Spinal cord (tissue), 9 donors: ENCODE measurements at regions not wholly inside any gene's neighbourhood (a gene's known extent, or its start where the extent isn't known, plus 50 kb on each side); places are given as distances from the start of the nearest gene placed in this dataset.

Experiments
- DNase-seq, 6 donors: peaks; one replicate each; pipeline versions ENCODE4 v3.0.0 to v3.0.0-alpha.2; 2013 to 2015; ENCODE audit warnings: low spot score in 6 of 6, low read depth in 4 of 6
- H3K27ac ChIP-seq: one replicate; pipeline ENCODE4 v1.5.1; 2013; ENCODE audit warnings: low read depth, low read length, control low read depth
- H3K27me3 ChIP-seq: one replicate; pipeline ENCODE4 v1.6.1; 2013; ENCODE audit warnings: low read length; ENCODE audit not compliant: control insufficient read depth, insufficient read depth
- H3K36me3 ChIP-seq: one replicate; pipeline ENCODE4 v1.6.1; 2013; ENCODE audit warnings: low read length; ENCODE audit not compliant: control insufficient read depth, insufficient read depth
- H3K4me1 ChIP-seq: one replicate; pipeline ENCODE4 v1.6.1; 2013; ENCODE audit warnings: low read length; ENCODE audit not compliant: control insufficient read depth, insufficient read depth
- H3K4me3 ChIP-seq: one replicate; pipeline ENCODE4 v1.5.1; 2013; ENCODE audit warnings: low read depth, low read length, control low read depth
- H3K9me3 ChIP-seq: one replicate; pipeline ENCODE4 v1.6.1; 2013; ENCODE audit warnings: low read length; ENCODE audit not compliant: control insufficient read depth, insufficient read depth
- WGBS: methylation state at CpG from one replicate; pipeline ENCODE4 v1.1.5; 2013; ENCODE audit warnings: missing lambda C conversion rate; ENCODE audit not compliant: insufficient coverage; 5-methylcytosine and 5-hydroxymethylcytosine counted together
- donor health status: healthy.

- H3K27me3 ChIP-seq = no peaks in the 10 kb centered on the region
- peak in 2 of 6 donors; percentile 3 to 11 for DNase-seq
- peaks cover 9% of the 10 kb centered on the region for H3K9me3 ChIP-seq
- no peaks in the 10 kb centered on the region for H3K36me3 ChIP-seq
- 100% methylated on average over 1 of the region's 5 CpGs for WGBS
- H3K4me3 ChIP-seq = no peak overlapping the region
- H3K27ac ChIP-seq = no peak overlapping the region
- no peaks in the 10 kb centered on the region for H3K4me1 ChIP-seq
These were observed 917.0 kb downstream of the MAT2B start for GRCh38 chr5:164422400-164422799.

- no peak overlapping the region for H3K4me3 ChIP-seq
- no CpG with 5 or more reads among the region's 4 CpGs for WGBS
- DNase-seq = peak in 1 of 6 donors; percentile 40
- no peaks in the 10 kb centered on the region for H3K4me1 ChIP-seq
- H3K27ac ChIP-seq = no peak overlapping the region
- H3K9me3 ChIP-seq = no peaks in the 10 kb centered on the region
- H3K36me3 ChIP-seq = no peaks in the 10 kb centered on the region
- no peaks in the 10 kb centered on the region for H3K27me3 ChIP-seq
These were observed 926.4 kb downstream of the MAT2B start for GRCh38 chr5:164431634-164432304.

- no peaks in the 10 kb centered on the region for H3K4me1 ChIP-seq
- no peak overlapping the region for H3K27ac ChIP-seq
- DNase-seq = no peak
- H3K27me3 ChIP-seq = no peaks in the 10 kb centered on the region
- no peak overlapping the region for H3K4me3 ChIP-seq
- no peaks in the 10 kb centered on the region for H3K36me3 ChIP-seq
- WGBS = 95% methylated on average over 4 of the region's 4 CpGs
- no peaks in the 10 kb centered on the region for H3K9me3 ChIP-seq
These were observed 927.9 kb downstream of the MAT2B start for GRCh38 chr5:164433106-164433870.

DNA sequence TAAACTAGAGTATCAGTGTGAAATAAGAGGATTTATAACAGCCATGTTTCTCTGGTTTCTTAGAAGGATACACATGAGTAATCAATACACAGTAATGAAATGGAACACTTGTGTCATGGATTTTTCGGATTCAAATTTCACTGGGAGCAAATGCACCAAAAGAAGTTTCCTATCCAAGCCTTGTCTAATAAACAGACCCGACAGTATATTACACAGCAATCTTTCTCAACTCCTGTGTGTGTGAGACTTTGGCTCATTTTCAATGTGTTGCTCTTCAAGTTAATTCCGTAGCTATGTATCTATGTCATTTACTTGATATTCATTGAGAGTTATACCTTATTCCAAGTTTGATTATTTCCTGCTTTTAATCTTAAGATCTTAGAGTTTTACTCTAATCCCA, 930.2 kb downstream of the MAT2B start:
- no peak for DNase-seq
- Histone ChIP-seq H3K9me3 (no peaks in the 10 kb centered on the region), H3K27me3 (no peaks in the 10 kb centered on the region), H3K27ac (no peak overlapping the region), H3K36me3 (no peaks in the 10 kb centered on the region), H3K4me1 (no peaks in the 10 kb centered on the region), H3K4me3 (no peak overlapping the region)
- WGBS = no CpG with 5 or more reads among the region's 3 CpGs

GRCh38 chr5:164439799-164440198, 934.4 kb downstream of the MAT2B start:
- Histone ChIP-seq H3K4me3 (no peak overlapping the region), H3K27ac (no peak overlapping the region), H3K4me1 (no peaks in the 10 kb centered on the region), H3K27me3 (no peaks in the 10 kb centered on the region), H3K9me3 (no peaks in the 10 kb centered on the region), H3K36me3 (no peaks in the 10 kb centered on the region)
- DNase-seq = no peak
- WGBS = no CpG with 5 or more reads among the region's 1 CpG

GRCh38 chr5:164449460-164449859, 944.0 kb downstream of the MAT2B start:
- Histone ChIP-seq H3K27me3 (no peaks in the 10 kb centered on the region), H3K4me3 (no peak overlapping the region), H3K4me1 (no peaks in the 10 kb centered on the region), H3K9me3 (no peaks in the 10 kb centered on the region), H3K36me3 (no peaks in the 10 kb centered on the region), H3K27ac (no peak overlapping the region)
- peak in 1 of 6 donors; percentile 3 for DNase-seq
- WGBS = no CpG with 5 or more reads among the region's 1 CpG

DNA sequence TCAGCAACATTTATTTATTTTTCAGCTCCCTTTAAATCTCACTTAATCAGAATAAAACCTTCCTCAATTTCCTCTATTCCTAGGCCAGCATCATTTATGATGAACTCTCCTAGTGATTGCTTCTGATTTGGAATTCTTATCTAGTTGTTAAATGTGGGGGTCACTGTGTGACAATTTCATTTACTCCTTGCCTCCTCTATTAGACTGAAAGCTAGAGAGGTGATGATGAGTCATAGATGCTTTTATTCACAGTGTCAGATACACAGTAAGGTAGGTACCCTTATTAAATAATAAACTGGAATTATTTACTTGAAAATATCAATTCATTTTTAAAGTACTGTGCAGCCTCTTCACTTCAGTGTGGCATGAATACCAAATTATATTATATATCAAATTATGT, 960.6 kb downstream of the MAT2B start:
- Histone ChIP-seq H3K27ac (no peak overlapping the region), H3K9me3 (no peaks in the 10 kb centered on the region), H3K4me3 (no peak overlapping the region), H3K36me3 (no peaks in the 10 kb centered on the region), H3K4me1 (no peaks in the 10 kb centered on the region), H3K27me3 (no peaks in the 10 kb centered on the region)
- DNase-seq = no peak

DNA sequence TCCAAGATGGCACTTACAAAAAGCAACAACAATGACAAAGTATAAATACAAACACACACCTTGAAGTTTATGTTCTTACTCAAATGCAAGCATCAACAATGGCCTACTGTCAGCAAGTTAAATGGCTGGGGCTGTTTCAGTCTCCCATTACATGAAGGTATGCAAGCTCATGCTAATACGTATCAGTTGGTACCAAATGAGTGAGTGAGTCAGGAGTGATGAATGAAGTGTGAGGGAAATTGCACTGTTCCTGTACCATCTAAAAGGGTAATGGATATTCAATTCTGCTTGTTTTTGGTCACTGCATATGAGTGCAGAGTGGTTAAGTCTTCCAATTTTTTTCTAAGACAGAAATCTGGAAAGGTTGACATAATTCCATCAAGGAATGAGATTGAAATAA, 964.9 kb downstream of the MAT2B start:
- no peak for DNase-seq
- H3K4me1 ChIP-seq = no peaks in the 10 kb centered on the region
- no peaks in the 10 kb centered on the region for H3K9me3 ChIP-seq
- no peaks in the 10 kb centered on the region for H3K27me3 ChIP-seq
- WGBS = 67% methylated on average over 1 of the region's 1 CpG
- H3K36me3 ChIP-seq = no peaks in the 10 kb centered on the region
- no peak overlapping the region for H3K4me3 ChIP-seq
- no peak overlapping the region for H3K27ac ChIP-seq

DNA sequence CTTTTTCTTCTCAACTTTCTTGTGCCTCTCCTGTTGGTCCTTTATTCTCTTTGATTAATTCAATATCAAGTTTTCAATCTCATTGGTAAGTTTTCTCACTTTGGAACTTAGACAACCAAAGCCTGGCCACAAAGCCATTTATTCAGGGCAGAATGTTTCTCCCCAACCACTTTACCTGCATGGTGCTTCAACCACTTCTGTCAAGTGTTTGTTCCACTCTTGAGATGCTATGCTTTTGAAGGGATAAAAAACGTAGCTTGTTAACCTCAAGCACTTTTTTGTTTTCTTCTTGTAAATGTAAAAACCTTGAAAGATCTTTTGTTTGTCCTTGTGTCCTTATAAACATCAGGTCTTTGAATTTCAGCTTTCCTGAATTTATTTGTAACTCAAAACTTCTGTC, 966.7 kb downstream of the MAT2B start:
- Histone ChIP-seq H3K27me3 (no peaks in the 10 kb centered on the region), H3K27ac (no peak overlapping the region), H3K4me3 (no peak overlapping the region), H3K9me3 (no peaks in the 10 kb centered on the region), H3K4me1 (no peaks in the 10 kb centered on the region), H3K36me3 (no peaks in the 10 kb centered on the region)
- DNase-seq = no peak
- no CpG with 5 or more reads among the region's 1 CpG for WGBS
